VCaP (cell line): ENCODE measurements at regions not wholly inside any gene's neighbourhood (a gene's known extent, or its start where the extent isn't known, plus 50 kb on each side); places are given as distances from the start of the nearest gene placed in this dataset.

Experiments
- H3K27ac ChIP-seq: fragments of 450-650 bp; 2 replicates; pipeline ENCODE4 v1.5.1; 2017
- CTCF ChIP-seq: fragments of 450-650 bp; conservative IDR thresholded peaks from 2 replicates; pipeline ENCODE4 v1.5.1; 2017; ENCODE audit warnings: mild to moderate bottlenecking, moderate library complexity

- TF ChIP-seq CTCF: no peak
- no peak overlapping the region for H3K27ac ChIP-seq
These were observed 193.5 kb downstream of the MAD2L1 start for GRCh38 chr4:119873132-119873531.

- no peak for TF ChIP-seq CTCF
- no peak overlapping the region for H3K27ac ChIP-seq
These were observed 194.2 kb downstream of the MAD2L1 start for GRCh38 chr4:119872371-119873016.

- no peak for TF ChIP-seq CTCF
These were observed 195.8 kb downstream of the MAD2L1 start for GRCh38 chr4:119870856-119871255.

GRCh38 chr4:119865789-119866188 is 200.9 kb downstream of the MAD2L1 start:
- no peak for TF ChIP-seq CTCF
- H3K27ac ChIP-seq: no peak overlapping the region

More at GRCh38 chr4:119870856-119871255, 195.8 kb downstream of the MAD2L1 start:
- H3K27ac ChIP-seq: no peak overlapping the region

GRCh38 chr4:119865389-119865788 is 201.3 kb downstream of the MAD2L1 start:
- H3K27ac ChIP-seq: no peak overlapping the region
- no peak for TF ChIP-seq CTCF

- peak overlapping the region; percentile 61 for H3K27ac ChIP-seq
- no peak for TF ChIP-seq CTCF
These were observed 204.9 kb downstream of the MAD2L1 start for GRCh38 chr4:119861731-119862130.

- no peak for TF ChIP-seq CTCF
- H3K27ac ChIP-seq: no peak overlapping the region
These were observed 208.5 kb downstream of the MAD2L1 start for GRCh38 chr4:119858176-119858575.
